Endothelial cell of umbilical vein (primary cell): ENCODE measurements at regions not wholly inside any gene's neighbourhood (a gene's known extent, or its start where the extent isn't known, plus 50 kb on each side); places are given as distances from the start of the nearest gene placed in this dataset.

ENCODE experiments used
- BruUV-seq: library from RNA; stranded (reverse); fragments of 400-500 nt; replicated peaks from 2 replicates; lab custom pipeline; 2021; lab: Mats Ljungman, UMichigan
- CTCF ChIA-PET: fragments of 300-600, 350-600 bp; sonication (Branson Sonifier 250); formaldehyde crosslinking; loops from one replicate; lab custom pipeline; 2021; ENCODE audit warnings: antibody characterized with exemption, inconsistent platforms; lab: Charles Lee
- POLR2A ChIA-PET: fragments of 300-600, 350-600 bp; sonication (Branson Sonifier 250); formaldehyde crosslinking; loops from one replicate; lab custom pipeline; 2021; ENCODE audit warnings: antibody characterized with exemption, inconsistent platforms; lab: Charles Lee
- DNase-seq: peaks from one replicate; pipeline ENCODE4 v3.0.0-alpha.2; 2011; ENCODE audit warnings: low read depth, low spot score
- FAIRE-seq: peaks from 2 replicates; lab custom pipeline; 2011; peaks lifted over from hg19 to GRCh38; lab: Jason Lieb, UNC
- H2AFZ ChIP-seq: 2 replicates; pipeline ENCODE4 v1.6.0; 2012; ENCODE audit warnings: low read depth, low read length, control low read depth, inconsistent platforms
- H3K27ac ChIP-seq: 2 replicates; pipeline ENCODE4 v1.5.1; 2011; ENCODE audit warnings: low read depth, mild to moderate bottlenecking, control low read depth, low read length, moderate library complexity; ENCODE audit not compliant: insufficient read depth
- H3K27me3 ChIP-seq, 2 experiments: 2 replicates each; pipeline versions ENCODE4 v1.6.0 to v1.6.1; 2011; ENCODE audit warnings: low read length in 2 of 2, mixed read lengths in 1 of 2; ENCODE audit not compliant: control insufficient read depth in 2 of 2, insufficient read depth in 2 of 2
- H3K36me3 ChIP-seq, 2 experiments: 2 replicates in 1 of 2; 3 replicates in 1 of 2; pipeline ENCODE4 v1.5.1; 2011; ENCODE audit warnings: low read length in 2 of 2, mild to moderate bottlenecking in 1 of 2, moderate library complexity in 1 of 2; ENCODE audit not compliant: control insufficient read depth in 2 of 2, insufficient read depth in 2 of 2; ENCODE audit errors: extremely low read depth in 1 of 2
- H3K4me1 ChIP-seq: 3 replicates; pipeline ENCODE4 v1.5.1; 2011; ENCODE audit warnings: mild to moderate bottlenecking, low read length; ENCODE audit not compliant: control insufficient read depth, insufficient read depth; ENCODE audit errors: extremely low read depth
- H3K4me2 ChIP-seq: 2 replicates; pipeline ENCODE4 v1.6.1; 2011; ENCODE audit warnings: low read length, control low read depth, mixed read lengths; ENCODE audit not compliant: insufficient read depth
- H3K4me3 ChIP-seq, 3 experiments: fragments of 200-600 bp in 1 of 3; sonication (generic), shearing (Covaris generic) in 1 of 3; replicated peaks in 1 of 3; 2 replicates each; pipeline ENCODE4 v1.5.1; 2011 to 2016; ENCODE audit warnings: control low read depth in 3 of 3, low read length in 3 of 3, mild to moderate bottlenecking in 2 of 3, inconsistent platforms in 1 of 3, low read depth in 1 of 3, moderate library complexity in 1 of 3; ENCODE audit not compliant: insufficient read depth in 1 of 3
- H3K79me2 ChIP-seq: 2 replicates; pipeline ENCODE4 v1.6.0; 2012; ENCODE audit warnings: low read length, inconsistent platforms; ENCODE audit not compliant: control insufficient read depth, insufficient read depth
- H3K9ac ChIP-seq: replicated peaks from 2 replicates; pipeline ENCODE3; 2011; ENCODE audit warnings: low read length, control low read depth; ENCODE audit not compliant: insufficient read depth; ENCODE audit errors: extremely low read depth
- H3K9me1 ChIP-seq: replicated peaks from 3 replicates; pipeline ENCODE4 v1.6.0; 2011; ENCODE audit warnings: mild to moderate bottlenecking, low read length; ENCODE audit not compliant: control insufficient read depth, insufficient read depth; ENCODE audit errors: extremely low read depth
- H3K9me3 ChIP-seq: replicated peaks from 2 replicates; pipeline ENCODE4 v1.5.1; 2012; ENCODE audit warnings: low read length, inconsistent platforms; ENCODE audit not compliant: control insufficient read depth, insufficient read depth
- H4K20me1 ChIP-seq: replicated peaks from 2 replicates; pipeline ENCODE3; 2011; ENCODE audit warnings: mild to moderate bottlenecking, low read length; ENCODE audit not compliant: control insufficient read depth, insufficient read depth; ENCODE audit errors: extremely low read depth
- CTCF ChIP-seq, 2 donors: IDR thresholded peaks; 1 replicate in 1 of 2; 2 replicates in 1 of 2; pipeline ENCODE4 v1.5.1; 2011; ENCODE audit warnings: low read length in 2 of 2, mild to moderate bottlenecking in 2 of 2, moderate library complexity in 2 of 2, control low read depth in 1 of 2, inconsistent platforms in 1 of 2, low read depth in 1 of 2; ENCODE audit not compliant: insufficient read depth in 1 of 2; ENCODE audit errors: extremely low read depth in 1 of 2
- EZH2 ChIP-seq: IDR thresholded peaks from 2 replicates; pipeline ENCODE4 v1.6.1; 2012; ENCODE audit warnings: borderline replicate concordance, low read depth, mild to moderate bottlenecking, moderate library complexity, low read length, inconsistent platforms; ENCODE audit not compliant: severe bottlenecking
- FOS ChIP-seq: IDR thresholded peaks from 2 replicates; pipeline ENCODE4 v1.6.1; 2011; ENCODE audit warnings: mild to moderate bottlenecking, low read length, moderate library complexity, borderline replicate concordance; ENCODE audit not compliant: insufficient read depth
- GATA2 ChIP-seq: IDR thresholded peaks from 2 replicates; pipeline ENCODE4 v1.7.0; 2011; ENCODE audit warnings: low read depth, mild to moderate bottlenecking, moderate library complexity, mixed read lengths, low read length; ENCODE audit not compliant: insufficient read length, insufficient read depth
- JUN ChIP-seq: IDR thresholded peaks from 2 replicates; pipeline ENCODE4 v1.6.1; 2011; ENCODE audit warnings: borderline replicate concordance, low read depth; ENCODE audit not compliant: insufficient read length, insufficient read depth
- MAX ChIP-seq: IDR thresholded peaks from 2 replicates; pipeline ENCODE4 v1.6.1; 2011; ENCODE audit not compliant: insufficient read depth, insufficient read length
- MYC ChIP-seq: IDR thresholded peaks from one replicate; pipeline ENCODE4 v1.6.1; 2011; ENCODE audit warnings: mild to moderate bottlenecking, low read depth, low read length
- POLR2A ChIP-seq: IDR thresholded peaks from 2 replicates; pipeline ENCODE4 v1.6.1; 2012; ENCODE audit warnings: low read depth, mild to moderate bottlenecking, control low read depth, low read length
- POLR2AphosphoS5 ChIP-seq: IDR thresholded peaks from 2 replicates; pipeline ENCODE4 v1.6.1; 2012; ENCODE audit warnings: low read depth, mild to moderate bottlenecking, control low read depth, low read length, moderate library complexity; ENCODE audit not compliant: insufficient read depth
- dilution Hi-C: fragments of 300-500 bp; cut with MboI; formaldehyde crosslinking; loops from one replicate; pipeline ENCODE4 v1.15.0; 2019; ENCODE audit warnings: low sequenced_read_pairs; ENCODE audit not compliant: extremely low pct_ligation_motif_present
- intact Hi-C: fragments of 100-400 bp; cut with micrococcal nuclease; formaldehyde crosslinking; loops from one replicate; pipeline ENCODE4 v1.10.0; 2022

- POLR2A ChIA-PET, result no interaction called here
- no peaks in the 10 kb centered on the region for H3K9me1 ChIP-seq
- dilution Hi-C loops, result no loop called here
- H2AFZ ChIP-seq, result no peak overlapping the region
- peaks cover 22% of the 10 kb centered on the region for H3K4me1 ChIP-seq
- H3K4me3 ChIP-seq, result no peak overlapping the region
- FAIRE-seq (no peak), DNase-seq (no peak)
- no peaks in the 10 kb centered on the region for H3K36me3 ChIP-seq
- no peak overlapping the region for H3K4me2 ChIP-seq
- H3K27ac ChIP-seq, result no peak overlapping the region
- H3K79me2 ChIP-seq, result no peaks in the 10 kb centered on the region
- H3K27me3 ChIP-seq, result no peaks in the 10 kb centered on the region
- no TSS peak for BruUV-seq
- no peaks in the 10 kb centered on the region for H3K9me3 ChIP-seq
- no peak overlapping the region for H3K9ac ChIP-seq
- CTCF ChIA-PET, result no interaction called here
- H4K20me1 ChIP-seq, result no peaks in the 10 kb centered on the region
- intact Hi-C loops, result no loop called here
- TF ChIP-seq FOS, result no peak
- TF ChIP-seq MYC, result no peak
- no peak for TF ChIP-seq POLR2AphosphoS5
- no peak for TF ChIP-seq MAX
- TF ChIP-seq POLR2A, result no peak
- no peak for TF ChIP-seq EZH2
- no peak for TF ChIP-seq GATA2
- no peak for TF ChIP-seq JUN
- no peak for TF ChIP-seq CTCF (IDR thresholded peaks at IDR 0.05; ENCODE audit: extremely low read depth in 1 of 2, insufficient read depth in 1 of 2, low read depth in 1 of 2, low read length in 2 of 2)
Measured at GRCh38 chr5:158380661-158381060, 521.7 kb upstream of the CLINT1 start.
